Rectal smooth muscle tissue (tissue), 1 donor: ENCODE measurements at regions not wholly inside any gene's neighbourhood (a gene's known extent, or its start where the extent isn't known, plus 50 kb on each side); places are given as distances from the start of the nearest gene placed in this dataset.

Source experiments
- H3K27ac ChIP-seq: one replicate; pipeline ENCODE4 v1.7.0; 2013; ENCODE audit warnings: low read depth, low read length, inconsistent platforms
- H3K27me3 ChIP-seq: one replicate; pipeline ENCODE4 v1.7.0; 2013; ENCODE audit warnings: low read length; ENCODE audit not compliant: control insufficient read depth, insufficient read depth
- H3K36me3 ChIP-seq: one replicate; pipeline ENCODE4 v1.7.0; 2013; ENCODE audit warnings: low read length; ENCODE audit not compliant: control insufficient read depth, insufficient read depth
- H3K4me1 ChIP-seq: one replicate; pipeline ENCODE4 v1.7.0; 2013; ENCODE audit warnings: low read length; ENCODE audit not compliant: control insufficient read depth, insufficient read depth
- H3K4me3 ChIP-seq: one replicate; pipeline ENCODE4 v1.7.0; 2013; ENCODE audit warnings: low read length
- H3K9ac ChIP-seq: one replicate; pipeline ENCODE4 v1.7.0; 2013; ENCODE audit warnings: low read length

DNA sequence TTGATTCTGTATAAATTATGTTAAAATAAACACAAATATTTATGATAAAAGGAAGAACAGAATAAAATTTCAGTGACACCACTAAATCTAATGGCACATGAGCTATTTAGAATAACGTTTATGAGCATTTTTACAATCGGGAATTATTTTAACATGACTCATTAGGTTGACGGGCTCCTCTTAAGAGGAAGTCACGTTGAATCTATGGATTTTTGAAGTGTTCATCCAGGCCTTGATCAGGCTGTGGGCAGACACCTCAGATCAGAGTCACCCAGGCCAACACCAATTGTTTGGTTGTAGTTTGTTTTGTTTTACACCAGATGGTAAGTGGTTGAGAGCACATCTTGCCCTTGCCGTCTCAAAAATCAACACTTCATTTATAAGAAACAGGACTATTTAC is 257.8 kb downstream of the FOXO1 start:
- peaks cover 2% of the 10 kb centered on the region for H3K4me1 ChIP-seq
- H3K9ac ChIP-seq = no peak overlapping the region
- H3K27ac ChIP-seq = no peak overlapping the region
- H3K27me3 ChIP-seq = no peaks in the 10 kb centered on the region
- no peak overlapping the region for H3K4me3 ChIP-seq
- no peaks in the 10 kb centered on the region for H3K36me3 ChIP-seq

DNA sequence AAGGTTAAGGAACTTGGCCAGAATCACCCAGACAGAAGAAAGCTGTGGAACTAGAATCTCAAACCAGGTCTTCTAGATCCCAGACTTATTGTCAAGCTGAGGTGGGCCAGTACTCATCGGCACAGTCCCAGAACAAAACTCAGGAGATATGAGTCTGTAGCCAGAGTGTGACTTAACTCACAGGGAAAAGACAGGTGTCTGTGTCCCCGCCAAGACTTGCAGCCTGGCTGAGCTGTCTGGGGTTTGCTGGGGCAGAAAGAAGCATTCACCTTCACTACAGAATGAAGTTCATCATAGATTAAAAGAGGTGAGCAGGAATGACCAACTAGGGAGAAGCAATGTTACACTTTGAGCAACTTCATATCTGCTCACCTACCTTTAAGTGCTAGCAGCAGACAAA is 257.2 kb downstream of the FOXO1 start:
- Histone ChIP-seq H3K9ac (no peak overlapping the region), H3K27me3 (no peaks in the 10 kb centered on the region), H3K4me1 (peaks cover 2% of the 10 kb centered on the region), H3K36me3 (no peaks in the 10 kb centered on the region), H3K4me3 (no peak overlapping the region), H3K27ac (no peak overlapping the region)

DNA sequence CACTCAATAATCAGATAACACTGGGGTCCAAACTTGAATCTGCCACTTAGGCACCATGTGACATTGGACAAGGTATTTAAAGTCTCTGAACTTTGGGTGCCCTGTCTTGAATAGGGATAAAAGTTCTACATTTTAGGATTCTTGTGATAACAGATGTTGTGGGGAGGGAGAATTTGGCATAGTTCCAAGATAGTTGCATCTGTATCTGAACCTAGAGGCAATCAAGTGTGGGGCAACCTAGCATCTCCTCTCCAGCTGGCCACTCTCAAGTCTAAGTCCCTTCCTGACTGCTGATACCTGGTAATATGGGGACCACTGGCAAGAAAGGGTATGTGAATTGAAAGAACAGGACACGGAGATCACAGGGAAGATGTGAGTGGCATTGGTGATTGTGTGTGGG is 256.1 kb downstream of the FOXO1 start:
- no peak overlapping the region for H3K4me3 ChIP-seq
- H3K36me3 ChIP-seq = no peaks in the 10 kb centered on the region
- H3K27ac ChIP-seq = no peak overlapping the region
- no peaks in the 10 kb centered on the region for H3K27me3 ChIP-seq
- H3K4me1 ChIP-seq = peaks cover 2% of the 10 kb centered on the region
- H3K9ac ChIP-seq = no peak overlapping the region

DNA sequence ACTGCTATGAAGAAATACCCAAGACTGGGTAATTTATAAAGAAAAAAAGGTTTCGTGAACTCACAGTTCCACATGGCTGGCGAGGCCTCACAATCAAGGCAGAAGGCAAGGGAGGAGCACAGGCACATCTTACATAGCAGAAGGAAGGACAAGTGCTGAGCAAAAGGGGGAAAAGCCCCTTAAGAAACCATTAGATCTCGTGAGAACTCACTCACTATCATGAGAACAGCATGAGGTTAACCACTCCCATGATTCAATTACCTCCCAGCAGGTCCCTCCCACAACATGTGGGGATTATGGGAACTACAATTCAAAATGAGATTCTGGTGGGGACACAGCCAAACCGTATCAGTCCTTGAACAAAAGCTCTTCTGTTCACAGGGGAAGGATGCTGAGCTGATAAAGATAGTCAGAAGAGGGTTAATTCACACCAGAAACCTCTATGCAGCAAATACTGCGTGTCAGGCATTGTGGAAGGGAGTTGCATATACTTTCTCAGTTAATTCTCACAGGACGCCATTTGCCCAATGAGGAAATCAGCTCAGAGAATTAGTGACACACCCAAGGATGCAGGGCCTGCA is 246.2 kb downstream of the FOXO1 start:
- Histone ChIP-seq H3K4me1 (no peaks in the 10 kb centered on the region), H3K27me3 (no peaks in the 10 kb centered on the region), H3K4me3 (no peak overlapping the region), H3K9ac (no peak overlapping the region), H3K36me3 (no peaks in the 10 kb centered on the region), H3K27ac (no peak overlapping the region)

DNA sequence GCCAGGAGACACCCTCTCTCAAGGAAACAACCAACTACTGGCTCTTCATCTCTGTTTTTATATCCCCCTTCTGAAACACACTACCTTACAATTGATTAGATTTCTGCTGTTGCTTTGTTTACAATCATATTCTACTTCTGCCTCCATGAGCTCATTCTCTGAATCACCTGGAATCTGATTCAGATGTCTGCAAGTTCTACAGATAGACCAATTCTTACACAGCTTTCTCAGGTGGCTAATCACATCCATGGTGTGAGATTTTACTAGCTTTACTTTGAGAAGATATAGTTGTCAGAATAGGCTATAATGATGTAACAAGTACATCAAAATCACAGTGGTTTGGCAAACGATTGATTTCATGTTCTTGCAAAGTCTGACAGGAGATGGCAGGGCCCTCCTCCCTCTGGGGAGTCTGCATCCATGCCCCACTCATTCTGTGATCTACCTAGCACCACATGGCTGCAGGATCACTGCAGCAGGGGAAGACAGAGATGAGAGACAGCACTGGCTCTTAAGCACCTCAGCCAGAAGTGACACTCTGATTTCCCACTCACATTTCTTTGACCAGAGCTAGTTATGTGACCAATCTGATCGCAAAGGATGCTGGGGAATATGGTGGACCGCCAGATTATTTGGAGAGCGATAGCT is 243.7 kb downstream of the FOXO1 start:
- H3K27me3 ChIP-seq = no peaks in the 10 kb centered on the region
- H3K9ac ChIP-seq = no peak overlapping the region
- H3K4me1 ChIP-seq = no peaks in the 10 kb centered on the region
- H3K4me3 ChIP-seq = no peak overlapping the region
- H3K27ac ChIP-seq = no peak overlapping the region
- no peaks in the 10 kb centered on the region for H3K36me3 ChIP-seq

DNA sequence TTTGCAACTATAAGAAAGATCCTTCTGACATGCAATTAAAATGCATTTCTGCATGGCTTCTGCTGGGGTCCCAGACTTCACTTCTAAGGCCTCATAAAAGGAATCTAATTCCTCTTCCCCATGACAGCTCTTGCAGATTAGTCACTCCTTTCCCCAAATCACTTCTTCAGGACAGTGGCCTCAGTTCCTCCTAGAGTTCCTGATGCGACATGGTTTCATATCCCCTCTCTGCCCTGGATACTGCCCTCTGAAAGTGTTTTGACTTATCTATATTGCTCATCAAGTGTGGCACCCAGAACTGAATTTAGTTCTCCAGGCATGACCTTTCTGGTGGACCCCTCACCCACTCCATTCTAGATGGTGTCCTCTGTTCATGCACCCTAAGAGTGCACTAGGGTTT is 238.1 kb downstream of the FOXO1 start:
- no peak overlapping the region for H3K9ac ChIP-seq
- H3K4me1 ChIP-seq = peaks cover 8% of the 10 kb centered on the region
- no peak overlapping the region for H3K4me3 ChIP-seq
- no peak overlapping the region for H3K27ac ChIP-seq
- no peaks in the 10 kb centered on the region for H3K27me3 ChIP-seq
- H3K36me3 ChIP-seq = no peaks in the 10 kb centered on the region

- Histone ChIP-seq H3K36me3 (no peaks in the 10 kb centered on the region), H3K9ac (no peak overlapping the region), H3K27me3 (no peaks in the 10 kb centered on the region), H3K4me3 (no peak overlapping the region), H3K4me1 (peaks cover 8% of the 10 kb centered on the region), H3K27ac (peak overlapping the region; percentile 76)
These were observed 236.5 kb downstream of the FOXO1 start for GRCh38 chr13:40429706-40430545.

DNA sequence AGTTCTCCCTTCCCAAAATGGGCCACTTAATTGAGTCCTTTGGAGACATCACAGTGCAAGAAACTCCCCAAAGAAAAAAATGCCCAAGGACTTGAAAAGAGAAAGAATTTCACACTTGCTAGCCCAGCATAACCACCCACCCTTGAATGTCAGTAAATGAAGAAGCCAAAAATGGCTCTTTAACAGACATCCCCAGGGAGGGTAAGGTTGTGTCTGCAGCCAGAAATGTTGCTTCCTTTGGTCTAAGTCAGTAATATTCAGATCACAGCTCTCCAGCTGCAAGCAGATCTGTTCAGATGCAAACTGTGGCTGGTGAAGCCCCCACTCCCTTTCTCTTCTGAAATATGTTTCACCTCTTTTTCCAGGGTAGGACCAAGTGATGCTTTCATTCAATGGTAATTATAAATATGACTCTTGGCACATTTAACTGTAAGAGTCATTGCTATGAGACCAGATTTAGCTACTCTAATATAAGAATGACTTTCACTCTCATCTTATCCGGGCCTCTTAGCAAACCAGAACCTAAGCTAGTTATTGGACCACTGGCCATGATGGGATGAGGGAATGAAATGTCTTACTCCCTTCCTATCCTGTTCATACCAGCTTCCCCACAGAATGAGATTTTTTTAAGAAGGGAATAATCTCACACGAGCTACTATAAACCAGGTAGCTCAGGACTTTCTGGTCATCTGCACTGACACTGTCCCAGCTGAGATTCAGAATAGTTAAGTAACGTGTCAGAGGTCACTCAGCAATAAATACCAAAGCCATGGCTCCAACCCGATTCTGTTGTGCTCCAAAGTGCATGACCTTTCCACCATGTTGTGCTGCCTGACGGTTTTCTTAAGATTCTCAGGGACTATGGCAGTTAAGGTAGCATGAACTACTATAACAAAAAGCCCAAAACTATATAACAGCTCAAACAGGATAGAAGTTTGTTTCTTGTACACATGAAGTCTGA is 234.1 kb downstream of the FOXO1 start:
- no peak overlapping the region for H3K4me3 ChIP-seq
- H3K9ac ChIP-seq = no peak overlapping the region
- no peaks in the 10 kb centered on the region for H3K27me3 ChIP-seq
- no peak overlapping the region for H3K27ac ChIP-seq
- H3K36me3 ChIP-seq = no peaks in the 10 kb centered on the region
- H3K4me1 ChIP-seq = peaks cover 8% of the 10 kb centered on the region

- Histone ChIP-seq H3K36me3 (no peaks in the 10 kb centered on the region), H3K4me1 (peaks cover 9% of the 10 kb centered on the region), H3K27me3 (no peaks in the 10 kb centered on the region), H3K9ac (no peak overlapping the region), H3K4me3 (no peak overlapping the region), H3K27ac (no peak overlapping the region)
These were observed 233.4 kb downstream of the FOXO1 start for GRCh38 chr13:40433001-40433400.

DNA sequence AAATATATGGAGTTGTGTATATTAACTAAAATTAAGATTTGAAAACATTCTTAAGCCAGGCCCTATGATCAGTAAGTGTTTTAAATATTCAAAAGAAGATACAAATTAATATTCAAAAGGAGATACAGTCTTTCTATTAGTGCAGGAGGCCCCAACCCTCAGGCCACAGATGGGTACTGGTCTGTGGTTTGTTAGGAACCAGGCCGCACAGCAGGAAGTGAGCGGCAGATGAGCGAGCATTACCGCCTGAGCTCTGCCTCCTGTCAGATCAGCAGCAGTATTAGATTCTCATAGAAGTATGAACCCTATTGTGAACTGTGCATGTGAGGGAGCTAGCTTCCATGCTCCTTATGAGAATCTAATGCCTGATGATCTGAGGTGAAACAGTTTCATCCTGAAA is 232.9 kb downstream of the FOXO1 start:
- Histone ChIP-seq H3K27me3 (no peaks in the 10 kb centered on the region), H3K9ac (no peak overlapping the region), H3K4me1 (peaks cover 13% of the 10 kb centered on the region), H3K27ac (no peak overlapping the region), H3K36me3 (no peaks in the 10 kb centered on the region), H3K4me3 (no peak overlapping the region)

GRCh38 chr13:40434516-40435397 is 231.7 kb downstream of the FOXO1 start:
- no peak overlapping the region for H3K4me3 ChIP-seq
- peaks cover 18% of the 10 kb centered on the region for H3K4me1 ChIP-seq
- no peak overlapping the region for H3K9ac ChIP-seq
- H3K36me3 ChIP-seq = no peaks in the 10 kb centered on the region
- H3K27me3 ChIP-seq = no peaks in the 10 kb centered on the region
- no peak overlapping the region for H3K27ac ChIP-seq
